Vagina (tissue), 2 donors: ENCODE measurements at regions not wholly inside any gene's neighbourhood (a gene's known extent, or its start where the extent isn't known, plus 50 kb on each side); places are given as distances from the start of the nearest gene placed in this dataset.

ENCODE experiments used
- CTCF ChIP-seq, 3 experiments: fragments of 450-650 bp in 2 of 3; fragments of 200-600 bp in 1 of 3; sonication (generic) in 1 of 3; IDR thresholded peaks; one replicate each; pipeline ENCODE4 v1.5.1; 2017 to 2019; ENCODE audit warnings: antibody characterized with exemption in 3 of 3, mild to moderate bottlenecking in 2 of 3, moderate library complexity in 2 of 3
- POLR2A ChIP-seq, 2 donors: fragments of 450-650 bp; IDR thresholded peaks; one replicate each; pipeline ENCODE4 v1.6.1; 2017; ENCODE audit warnings: antibody characterized with exemption in 2 of 2, mild to moderate bottlenecking in 2 of 2, moderate library complexity in 2 of 2
- POLR2AphosphoS5 ChIP-seq, 2 donors: sonication (generic); formaldehyde crosslinking; IDR thresholded peaks; one replicate each; pipeline ENCODE4 v1.9.0; 2017; ENCODE audit warnings: antibody characterized with exemption in 2 of 2, mild to moderate bottlenecking in 2 of 2, low read depth in 1 of 2; ENCODE audit not compliant: insufficient read depth in 1 of 2

GRCh38 chr7:45495618-45496017 lies 78.5 kb upstream of the ADCY1 start:
- TF ChIP-seq CTCF (IDR thresholded peaks at IDR 0.05) (no peak), POLR2A (IDR thresholded peaks at IDR 0.05) (no peak), POLR2AphosphoS5 (IDR thresholded peaks at IDR 0.05; ENCODE audit: insufficient read depth in 1 of 2, low read depth in 1 of 2) (no peak)
